NCI-H2029 (cell line): ENCODE measurements at regions not wholly inside any gene's neighbourhood (a gene's known extent, or its start where the extent isn't known, plus 50 kb on each side); places are given as distances from the start of the nearest gene placed in this dataset.
A peak's percentile ranks its signal among the peaks of the same experiment; 100 is the strongest.
"Not testable (repeated sequence)": the region's sequence is repeated elsewhere in the genome, so short reads cannot be mapped to it uniquely, and the experiment has no call there.

Source experiments
- DNase-seq: peaks from one replicate; lab custom pipeline; 2025; lab: John Stamatoyannopoulos, UW

DNA sequence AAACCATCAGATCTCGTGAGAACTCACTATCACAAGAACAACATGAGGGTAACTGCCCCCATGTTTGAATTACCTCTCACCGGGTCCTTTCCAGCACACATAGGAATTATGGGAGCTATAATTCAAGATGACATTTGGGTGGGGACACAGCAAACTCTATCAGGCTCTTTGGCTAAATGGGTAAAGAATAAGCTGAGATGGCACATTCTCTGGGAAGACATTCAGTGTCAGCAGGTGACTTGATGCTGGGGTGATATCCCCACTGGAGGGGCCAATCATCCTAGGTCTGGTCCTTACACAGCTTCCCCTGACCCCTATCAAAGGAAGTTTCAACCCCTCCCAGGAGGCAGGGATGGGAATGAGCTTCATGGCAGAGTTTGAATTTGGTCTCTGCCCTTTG, 664.0 kb upstream of the EEF2KMT start:
- no peak for DNase-seq

DNA sequence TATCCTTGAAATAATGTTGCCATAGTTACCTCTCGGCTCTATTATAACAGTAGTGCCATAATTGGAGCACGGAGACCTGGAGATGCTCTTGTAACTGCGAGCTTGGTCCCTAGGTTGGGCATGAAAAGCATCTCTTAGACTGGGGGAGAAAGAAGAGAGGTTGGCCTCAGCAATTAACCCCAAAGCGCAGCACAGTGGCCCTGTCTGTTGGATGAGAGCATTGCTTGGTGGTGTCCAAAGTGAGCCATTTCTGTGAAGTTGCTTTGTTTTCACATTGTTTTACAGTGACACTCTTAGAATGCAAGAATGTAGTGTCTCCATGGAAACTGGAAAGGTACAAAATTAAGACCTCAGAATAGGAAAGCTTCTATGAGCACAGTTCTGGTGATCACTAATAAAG, 660.7 kb upstream of the EEF2KMT start:
- DNase-seq = no peak

DNA sequence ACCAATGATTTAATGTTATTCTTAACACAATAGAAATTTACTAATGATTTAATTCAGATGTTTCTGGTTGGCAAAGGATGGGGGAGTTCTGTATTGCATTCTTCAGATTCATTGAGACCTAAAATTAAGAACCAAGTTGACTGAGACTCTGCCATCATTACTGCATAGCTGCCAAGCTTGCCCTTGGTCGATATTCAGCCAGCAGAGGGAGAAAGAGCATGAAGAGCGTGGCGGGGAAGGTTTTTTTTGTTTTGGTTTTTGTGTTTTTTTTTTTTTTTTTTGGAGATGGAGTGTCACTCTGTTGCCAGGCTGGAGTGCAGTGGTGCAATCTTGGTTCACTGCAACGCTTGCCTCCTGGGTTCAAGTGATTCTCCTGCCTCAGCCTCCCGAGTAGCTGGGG, 659.4 kb upstream of the EEF2KMT start:
- DNase-seq = no peak

DNA sequence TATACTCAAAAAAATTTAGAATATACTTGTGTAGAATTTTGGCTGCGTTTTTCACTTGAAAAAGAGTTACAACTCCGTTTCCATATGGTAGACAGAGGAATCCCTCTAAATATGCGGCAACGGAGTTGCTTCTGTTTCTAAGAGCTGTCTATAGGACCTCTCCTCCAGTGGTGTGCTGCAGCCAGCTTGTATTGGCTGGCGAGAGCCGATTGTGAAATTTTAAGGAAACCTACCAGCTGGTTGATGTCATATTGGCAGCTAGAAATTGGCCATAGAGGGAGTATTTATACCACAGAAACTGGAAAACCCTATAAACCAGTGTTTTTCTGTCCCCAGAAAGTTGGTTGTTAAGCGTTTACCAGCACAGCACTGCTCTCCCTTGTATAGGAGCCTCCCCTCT, 655.8 kb upstream of the EEF2KMT start:
- DNase-seq = no peak

GRCh38 chr16:5751216-5751615, 653.6 kb upstream of the EEF2KMT start:
- DNase-seq = no peak

DNA sequence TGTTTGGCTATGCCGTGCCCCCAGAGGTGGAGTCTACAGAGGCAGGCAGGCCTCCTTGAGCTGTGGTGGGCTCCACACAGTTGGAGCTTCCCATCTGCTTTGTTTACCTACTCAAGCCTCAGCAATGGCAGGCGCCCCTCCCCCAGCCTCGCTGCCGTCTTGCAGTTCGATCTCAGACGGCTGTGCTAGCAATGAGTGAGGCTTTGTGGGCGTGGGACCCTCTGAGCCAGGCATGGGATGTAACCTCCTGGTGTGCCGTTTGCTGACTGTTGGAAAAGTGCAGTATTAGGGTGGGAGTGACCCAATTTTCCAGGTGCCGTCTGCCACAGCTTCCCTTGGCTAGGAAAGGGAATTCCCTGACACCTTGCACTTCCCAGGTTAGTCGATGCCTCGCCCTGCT, 652.8 kb upstream of the EEF2KMT start:
- DNase-seq = not testable (repeated sequence)

DNA sequence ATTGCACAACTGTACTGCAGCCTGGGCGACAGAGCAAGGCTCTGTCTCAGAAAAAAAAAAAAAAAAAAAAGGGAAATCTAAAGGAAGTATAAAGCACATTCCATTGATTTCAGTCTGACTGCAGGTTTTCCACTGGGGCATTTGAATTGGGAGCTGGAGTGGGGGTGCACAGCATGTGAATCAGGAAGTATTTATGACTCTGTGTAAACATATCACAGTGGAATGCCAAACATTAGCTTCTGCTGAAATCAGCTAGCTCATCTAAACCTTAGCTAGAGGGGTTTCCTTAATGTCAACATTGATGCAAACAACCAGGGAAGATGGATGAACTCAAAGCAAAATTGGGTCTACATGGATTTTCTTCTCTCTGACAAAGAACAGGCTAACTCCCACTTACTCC, 641.0 kb upstream of the EEF2KMT start:
- peak; percentile 17 for DNase-seq

GRCh38 chr16:5736209-5736930, 638.8 kb upstream of the EEF2KMT start:
- no peak for DNase-seq

GRCh38 chr16:5735444-5735843, 637.8 kb upstream of the EEF2KMT start:
- no peak for DNase-seq

GRCh38 chr16:5730783-5731182, 633.2 kb upstream of the EEF2KMT start:
- DNase-seq = no peak

GRCh38 chr16:5722116-5722619, 624.6 kb upstream of the EEF2KMT start:
- DNase-seq = no peak

GRCh38 chr16:5715155-5715554, 617.6 kb upstream of the EEF2KMT start:
- no peak for DNase-seq

- no peak for DNase-seq
Measured at GRCh38 chr16:5709889-5710288, 612.3 kb upstream of the EEF2KMT start.

DNA sequence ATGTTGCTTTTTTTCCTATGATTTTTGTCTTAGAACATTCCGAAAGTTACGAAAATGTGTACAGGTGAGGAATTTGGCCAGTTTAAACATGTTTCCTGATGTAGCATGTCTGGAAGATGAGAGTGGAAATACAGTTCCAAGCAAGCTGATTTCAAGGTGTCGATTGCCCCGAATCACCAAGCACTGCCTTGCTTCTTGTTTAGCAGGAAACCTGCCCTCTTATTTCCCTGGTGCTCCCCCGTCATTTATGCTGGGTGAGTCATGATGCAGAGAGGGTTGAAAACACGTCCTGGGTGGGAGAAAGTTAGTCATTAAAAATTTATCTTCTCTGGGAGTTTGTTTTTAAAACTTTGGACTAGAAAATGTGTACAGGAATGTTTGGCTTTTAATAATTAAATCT, 608.6 kb upstream of the EEF2KMT start:
- DNase-seq = no peak

DNA sequence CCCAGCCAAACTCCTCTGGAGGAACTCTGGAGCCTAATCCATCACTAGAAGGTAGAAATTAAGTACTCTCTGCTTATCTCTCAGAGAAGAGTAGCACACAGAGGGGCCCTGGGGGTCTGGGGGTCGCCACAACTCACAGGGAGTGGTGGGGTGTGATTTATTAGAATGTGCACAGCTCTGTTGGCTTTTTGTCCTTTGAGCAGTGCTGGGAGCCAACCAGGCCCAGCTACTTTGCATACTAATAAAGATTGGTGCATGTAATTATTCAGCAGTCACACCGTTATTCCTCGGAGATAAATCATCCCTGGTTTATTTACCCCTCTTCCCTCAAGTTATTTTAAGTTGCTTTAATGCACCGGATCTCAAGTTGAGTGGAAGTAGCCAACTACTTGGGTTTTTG, 606.7 kb upstream of the EEF2KMT start:
- no peak for DNase-seq

- no peak for DNase-seq
Measured at GRCh38 chr16:5693426-5693825, 595.8 kb upstream of the EEF2KMT start.

DNA sequence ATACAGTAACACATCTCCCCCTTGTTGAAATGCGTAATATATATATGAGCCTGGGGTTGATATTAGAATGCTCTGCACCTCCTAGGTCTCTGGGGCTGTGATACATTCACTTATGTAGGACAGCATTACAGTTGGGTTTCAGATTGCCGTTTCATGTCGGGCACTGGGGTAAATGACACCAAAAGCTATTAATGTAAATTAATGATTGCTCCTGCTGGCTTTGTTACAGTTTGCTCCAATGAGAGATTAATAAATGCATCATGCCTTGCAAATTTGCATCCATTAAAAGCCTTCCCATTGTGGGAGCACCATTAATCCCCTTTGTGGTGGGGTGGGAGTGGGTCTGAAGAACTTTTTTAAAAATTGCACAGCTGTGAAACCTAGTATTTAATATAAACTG, 584.4 kb upstream of the EEF2KMT start:
- DNase-seq = no peak

- no peak for DNase-seq
Measured at GRCh38 chr16:5678371-5678770, 580.8 kb upstream of the EEF2KMT start.

DNA sequence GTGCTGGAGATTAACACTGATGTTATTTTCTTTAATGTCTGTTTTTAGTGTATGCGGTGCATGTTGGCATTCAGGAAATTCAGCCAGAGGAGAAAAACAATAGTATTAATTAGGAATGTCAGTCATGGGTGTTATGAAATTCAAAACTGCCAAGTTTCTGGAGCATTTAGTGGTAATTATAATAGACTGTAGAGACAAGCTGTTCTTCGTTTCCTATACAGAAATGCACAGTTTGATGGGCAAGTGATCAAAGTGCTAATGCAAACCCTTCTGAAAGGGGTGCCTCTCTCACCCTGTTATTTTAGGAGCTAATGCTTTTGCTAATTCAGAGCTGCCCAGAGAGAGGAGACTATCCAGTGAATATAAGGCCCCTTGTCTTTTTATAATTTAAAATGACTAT, 573.8 kb upstream of the EEF2KMT start:
- DNase-seq = no peak

DNA sequence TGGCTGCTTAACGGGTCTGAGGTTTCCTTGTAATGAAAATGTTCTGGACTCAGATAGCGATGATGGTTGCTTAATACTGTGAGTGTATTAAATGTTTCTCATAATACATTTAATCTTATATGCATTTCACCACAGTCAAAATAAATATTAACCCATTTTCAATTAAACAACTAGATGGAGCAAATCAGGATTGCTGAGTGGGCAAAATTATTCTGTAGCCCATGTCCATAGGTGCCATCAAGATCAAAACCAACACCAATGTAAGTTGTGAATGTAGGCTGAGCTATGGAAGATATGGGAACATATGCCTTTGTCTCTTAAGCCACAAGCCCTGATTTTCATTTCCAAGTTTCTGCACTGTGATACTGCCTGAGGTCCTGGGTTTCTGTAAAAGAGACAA, 572.6 kb upstream of the EEF2KMT start:
- no peak for DNase-seq

- no peak for DNase-seq
Measured at GRCh38 chr16:5668553-5668952, 571.0 kb upstream of the EEF2KMT start.

DNA sequence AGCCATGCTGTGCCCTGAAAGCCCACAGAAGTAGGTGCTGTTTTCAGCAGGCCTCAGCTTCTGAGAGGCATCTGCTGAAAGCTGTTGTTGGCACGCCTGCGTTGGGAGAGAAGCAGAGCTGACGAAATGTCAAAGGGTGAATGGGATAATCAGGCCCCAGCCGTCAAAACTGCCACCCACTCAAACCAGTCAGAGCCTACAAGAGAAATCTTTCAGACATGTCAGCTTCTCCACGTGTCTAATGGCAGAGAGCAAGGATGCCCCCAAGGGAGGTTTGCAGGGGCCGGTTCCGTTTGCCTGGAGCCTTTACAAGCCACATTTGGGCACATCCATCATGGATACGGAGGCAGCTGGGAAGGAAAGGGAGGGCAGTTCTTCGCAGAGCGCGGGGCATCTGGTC, 568.2 kb upstream of the EEF2KMT start:
- no peak for DNase-seq

DNA sequence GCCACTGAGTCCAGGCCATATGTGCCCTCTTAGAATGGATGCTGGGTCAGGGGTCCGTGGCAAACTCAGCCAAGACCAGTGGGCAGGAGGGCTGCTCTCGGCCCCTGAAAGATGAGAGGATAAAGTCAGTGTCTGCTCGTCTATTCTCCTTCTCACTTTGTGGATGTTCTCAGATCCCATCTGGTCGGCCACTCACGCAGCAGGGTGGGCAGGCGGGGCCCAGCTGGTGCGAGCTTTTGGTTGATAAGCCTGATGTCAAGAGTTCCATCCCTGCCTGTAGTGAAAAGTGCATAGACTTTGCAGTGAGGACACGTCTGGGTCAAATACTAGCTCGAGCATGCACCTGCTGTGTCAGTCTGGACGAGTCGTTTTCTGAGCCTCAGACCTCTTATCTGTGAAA, 556.2 kb upstream of the EEF2KMT start:
- no peak for DNase-seq

- no peak for DNase-seq
Measured at GRCh38 chr16:5653041-5653440, 555.4 kb upstream of the EEF2KMT start.
